GM19463 (cell line): ENCODE measurements at regions not wholly inside any gene's neighbourhood (a gene's known extent, or its start where the extent isn't known, plus 50 kb on each side); places are given as distances from the start of the nearest gene placed in this dataset.

ENCODE experiments used
- ATAC-seq: cut with Tn5 transposase; IDR thresholded peaks from one replicate; pipeline ENCODE4 v1.9.1; 2021; ENCODE audit warnings: mild to moderate bottlenecking, moderate library complexity; ENCODE audit not compliant: unreplicated experiment

DNA sequence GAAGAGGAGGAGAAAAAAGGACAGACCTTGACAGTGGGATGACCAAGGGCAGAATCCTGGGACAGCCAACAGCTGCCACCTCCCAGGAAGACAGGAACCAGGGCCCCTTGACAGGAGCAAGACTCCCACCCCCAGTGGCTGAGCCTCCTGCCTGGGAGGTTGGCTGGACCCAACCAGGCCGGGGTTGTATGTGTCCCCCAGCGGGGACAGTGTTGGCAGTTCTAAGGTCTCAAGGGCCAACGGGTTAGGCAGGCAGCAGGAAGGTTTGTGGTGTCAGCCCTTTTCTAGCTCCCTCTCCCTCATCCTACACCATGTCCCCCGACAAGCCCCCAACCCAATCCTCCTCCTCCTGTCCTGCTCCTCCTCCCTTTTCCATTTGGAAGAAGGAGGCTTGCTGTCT lies 126.2 kb downstream of the MRM1 start:
- ATAC-seq: no peak

DNA sequence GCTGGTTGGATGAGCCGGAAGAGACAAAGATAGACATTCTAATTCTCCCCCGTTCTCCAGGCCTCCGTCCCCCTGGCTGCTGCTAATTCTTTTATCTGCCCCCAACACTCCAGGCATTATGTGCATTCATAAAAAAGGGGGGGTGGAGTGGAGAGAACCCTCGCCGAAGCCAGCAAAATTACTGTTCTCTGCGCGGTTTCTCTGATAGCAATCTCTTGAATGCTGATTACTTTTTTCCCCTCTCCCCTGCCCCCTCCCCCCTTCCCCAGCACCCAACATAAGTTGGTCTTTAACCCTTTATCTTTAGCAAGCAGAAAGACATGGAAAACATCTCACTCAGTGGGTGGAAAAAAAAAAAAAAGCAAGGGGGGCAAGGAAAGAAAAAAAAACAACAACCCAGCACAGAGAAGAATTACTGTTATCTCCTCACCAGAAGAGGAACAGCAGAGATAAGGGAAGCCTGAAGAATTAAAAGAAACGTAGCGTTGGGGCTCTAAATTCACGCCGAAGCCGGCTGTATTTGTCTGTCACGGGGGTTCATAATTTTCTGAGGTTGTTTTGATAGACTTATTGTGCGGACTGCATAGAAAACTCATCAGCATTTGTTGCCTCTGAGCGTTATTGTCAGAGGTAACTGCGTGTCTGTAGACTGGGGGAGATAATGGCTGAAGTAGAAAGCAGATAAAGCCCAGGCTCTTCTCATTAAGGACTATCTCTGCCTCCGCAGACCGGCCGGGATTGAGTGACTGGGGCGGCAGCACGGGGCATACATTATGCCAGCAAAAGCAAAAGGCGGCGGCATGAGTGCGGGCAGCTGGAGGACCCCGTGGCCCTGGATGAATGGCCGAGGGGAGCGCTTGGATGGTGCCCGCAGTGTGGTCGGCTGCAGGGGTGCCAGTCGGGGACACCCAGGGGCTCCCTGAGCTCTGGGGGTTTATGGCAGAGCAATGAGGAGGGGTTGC lies 126.9 kb downstream of the MRM1 start:
- no peak for ATAC-seq

DNA sequence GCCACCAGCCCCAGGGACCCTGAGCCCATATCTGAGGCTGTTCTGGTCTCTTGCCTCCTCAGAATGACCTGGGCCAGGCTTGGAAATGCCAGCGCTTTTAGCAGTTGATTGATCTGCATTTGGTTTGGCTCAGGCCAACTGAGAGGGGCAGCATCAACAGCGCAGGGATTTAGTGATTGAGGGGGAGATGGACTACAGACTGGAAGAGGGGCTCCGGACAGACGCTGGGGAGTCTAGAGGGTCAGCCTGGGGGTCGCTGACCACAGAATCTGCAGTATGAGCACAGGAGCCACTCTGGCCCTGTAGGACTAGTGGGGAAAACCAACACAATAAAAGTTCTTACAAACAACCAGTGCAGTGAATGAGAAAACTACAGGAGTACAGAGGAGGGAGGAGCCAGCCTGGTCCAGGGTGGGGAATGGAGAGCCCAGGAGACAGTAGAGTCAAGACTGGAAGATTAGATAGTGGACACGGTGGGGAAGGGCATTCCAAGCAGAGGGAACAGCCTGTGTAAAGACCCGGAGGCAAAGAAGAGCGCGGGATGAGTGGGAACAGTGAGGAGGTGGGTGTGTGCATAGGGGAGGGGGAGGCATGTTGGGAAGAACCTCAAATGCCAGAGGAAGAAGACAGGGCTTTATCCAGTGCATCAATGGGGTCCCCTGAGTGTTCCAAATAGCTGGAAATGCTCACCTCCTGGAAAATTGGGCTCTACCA lies 128.9 kb downstream of the MRM1 start:
- no peak for ATAC-seq

DNA sequence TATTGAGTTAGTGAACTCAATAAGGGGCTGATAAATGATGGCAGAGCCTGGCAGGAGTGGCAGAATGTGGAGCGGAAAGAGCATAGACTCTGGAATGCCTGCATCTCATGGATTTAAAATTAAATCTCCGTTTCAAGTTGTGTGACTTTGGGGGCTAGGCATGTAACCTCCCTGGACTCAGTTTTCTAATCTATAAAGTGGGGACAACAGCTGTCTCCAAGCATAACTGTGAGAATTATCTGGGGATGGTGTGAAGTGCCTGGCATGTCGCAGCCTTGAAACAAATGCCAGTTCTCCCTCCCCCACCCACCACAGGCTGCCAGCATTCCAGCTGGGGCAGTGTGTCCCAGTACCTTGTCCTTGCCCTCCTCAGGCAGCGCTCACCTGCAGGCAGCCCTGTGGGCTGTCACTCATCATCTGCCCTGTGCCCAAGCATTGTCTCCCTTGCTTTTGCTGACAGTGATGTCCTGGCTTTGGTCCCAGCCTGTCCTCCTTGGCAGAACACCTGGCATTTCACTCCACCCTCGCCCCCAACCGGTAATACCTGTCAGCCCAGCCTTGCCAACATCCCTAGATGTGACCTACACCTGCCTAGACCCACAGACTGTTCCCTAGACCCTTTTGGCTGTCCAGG lies 129.6 kb downstream of the MRM1 start:
- ATAC-seq: no peak

DNA sequence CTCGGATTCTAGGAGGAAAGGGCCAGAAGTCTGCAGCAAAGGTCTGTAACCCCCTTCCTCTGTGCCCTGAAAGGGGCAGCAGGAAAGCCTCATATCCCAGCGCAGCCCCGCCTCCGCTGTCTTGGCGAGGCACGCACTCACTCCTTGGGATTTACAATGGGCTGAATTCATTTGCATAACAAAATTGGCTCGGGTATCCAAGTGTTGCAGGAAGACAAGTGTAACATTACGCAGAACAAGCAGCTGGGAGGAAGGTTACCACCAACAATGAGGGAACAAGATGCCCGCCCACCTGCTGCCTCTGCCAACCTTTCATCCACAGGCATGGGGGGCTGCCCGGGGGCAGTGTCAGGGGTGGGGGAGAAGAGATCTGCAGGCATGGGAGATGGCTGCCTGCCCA lies 130.4 kb downstream of the MRM1 start:
- ATAC-seq: no peak

DNA sequence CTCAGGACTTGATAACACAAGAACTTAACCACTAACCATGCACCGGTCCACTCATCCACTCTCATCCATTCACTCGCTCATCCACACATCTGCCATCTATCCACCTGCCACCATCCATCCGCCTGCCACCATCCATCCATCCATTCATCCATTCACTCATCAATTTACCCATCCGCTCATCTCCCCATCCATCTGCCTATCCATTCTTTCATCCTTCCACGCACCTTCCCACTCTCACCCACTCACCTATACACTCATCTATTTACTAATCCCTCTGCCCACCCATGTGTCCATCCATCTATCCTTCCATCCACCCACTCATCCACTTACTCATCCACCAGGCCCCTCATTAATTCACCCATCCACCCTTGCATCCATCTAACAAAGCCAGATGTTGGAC lies 131.0 kb downstream of the MRM1 start:
- ATAC-seq: no peak

DNA sequence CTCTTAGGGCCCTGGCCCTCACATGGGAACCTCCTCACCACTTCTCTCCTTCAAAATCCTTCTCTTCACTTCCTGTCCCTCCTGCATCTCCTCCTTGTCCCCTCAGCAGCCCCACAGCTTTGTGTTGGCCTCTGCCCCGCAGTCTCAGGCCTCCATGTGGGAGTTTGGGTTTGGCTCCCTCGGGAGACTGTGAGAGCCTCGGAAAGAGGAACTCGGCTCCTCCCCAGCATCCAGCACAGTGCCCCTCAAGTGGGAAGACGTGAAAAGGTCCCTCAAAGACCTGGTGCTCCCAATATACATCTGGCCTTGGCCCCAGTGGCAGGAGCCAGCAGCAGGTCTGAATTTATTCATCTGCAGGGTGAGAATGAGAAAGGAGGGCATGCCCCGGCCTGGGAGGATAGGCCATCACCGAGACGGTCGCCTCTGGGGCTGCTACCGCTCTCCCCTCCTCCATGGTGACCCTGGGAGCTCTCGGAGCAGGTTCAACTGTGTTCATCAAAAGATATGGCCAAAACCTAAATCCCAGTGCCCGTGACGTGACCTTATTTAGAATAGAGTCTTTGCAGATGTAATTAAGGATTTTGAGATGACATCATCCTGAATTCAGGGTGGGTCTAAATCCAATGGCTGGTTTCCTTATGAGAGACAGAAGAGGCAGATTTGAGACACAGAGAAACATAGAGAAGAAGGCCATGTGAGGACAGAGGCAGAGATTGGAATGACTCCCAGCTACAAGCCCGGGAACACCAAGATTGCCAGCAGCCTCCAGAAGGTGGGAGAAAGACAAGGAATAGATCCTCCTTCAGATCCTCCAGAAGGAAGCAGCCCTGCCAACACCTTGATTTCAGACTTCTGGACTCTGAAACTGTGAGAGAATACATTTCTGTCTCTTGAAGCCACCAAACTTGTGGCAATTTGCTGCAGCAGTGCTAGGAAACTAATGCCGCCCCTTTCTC lies 135.1 kb downstream of the MRM1 start:
- ATAC-seq: no peak

DNA sequence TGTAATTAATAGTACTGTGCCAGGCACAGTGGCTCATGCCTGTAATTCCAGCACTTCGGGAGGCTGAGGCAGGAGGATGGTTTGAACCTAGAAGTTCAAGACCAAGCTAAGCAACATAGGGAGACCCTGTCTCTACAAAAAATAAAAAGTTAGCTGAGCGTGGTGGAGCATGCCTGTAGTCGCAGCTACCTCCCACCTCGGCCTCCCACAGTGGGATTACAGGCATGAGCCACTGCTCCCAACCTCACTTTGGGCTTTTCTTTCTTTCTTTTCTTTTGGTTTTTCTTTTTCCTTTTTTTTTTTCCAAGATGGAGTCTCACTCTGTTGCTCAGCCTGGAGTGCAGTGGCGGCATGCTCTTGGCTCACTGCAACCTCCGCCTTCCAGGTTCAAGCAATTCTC lies 137.8 kb downstream of the MRM1 start:
- ATAC-seq: no peak

DNA sequence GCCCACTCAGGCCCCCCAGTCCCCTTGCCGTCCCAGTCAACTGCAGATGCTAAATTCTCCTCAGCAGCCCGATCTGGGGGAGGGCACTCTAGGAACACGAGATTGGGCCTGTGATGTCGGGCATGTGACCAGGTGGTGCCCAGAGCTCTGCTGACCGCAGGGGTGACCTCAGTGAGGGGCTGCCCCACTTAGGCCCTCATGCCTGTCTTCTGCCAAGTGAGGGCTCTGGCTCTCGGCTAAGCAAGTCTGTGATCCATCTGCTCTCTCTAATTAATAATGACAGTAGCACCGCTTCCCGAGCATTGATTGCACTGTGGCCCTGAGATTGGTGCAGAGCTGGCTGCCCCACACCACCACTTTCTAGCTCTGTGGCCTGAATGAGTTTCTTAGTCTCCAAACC lies 138.8 kb downstream of the MRM1 start:
- no peak for ATAC-seq

DNA sequence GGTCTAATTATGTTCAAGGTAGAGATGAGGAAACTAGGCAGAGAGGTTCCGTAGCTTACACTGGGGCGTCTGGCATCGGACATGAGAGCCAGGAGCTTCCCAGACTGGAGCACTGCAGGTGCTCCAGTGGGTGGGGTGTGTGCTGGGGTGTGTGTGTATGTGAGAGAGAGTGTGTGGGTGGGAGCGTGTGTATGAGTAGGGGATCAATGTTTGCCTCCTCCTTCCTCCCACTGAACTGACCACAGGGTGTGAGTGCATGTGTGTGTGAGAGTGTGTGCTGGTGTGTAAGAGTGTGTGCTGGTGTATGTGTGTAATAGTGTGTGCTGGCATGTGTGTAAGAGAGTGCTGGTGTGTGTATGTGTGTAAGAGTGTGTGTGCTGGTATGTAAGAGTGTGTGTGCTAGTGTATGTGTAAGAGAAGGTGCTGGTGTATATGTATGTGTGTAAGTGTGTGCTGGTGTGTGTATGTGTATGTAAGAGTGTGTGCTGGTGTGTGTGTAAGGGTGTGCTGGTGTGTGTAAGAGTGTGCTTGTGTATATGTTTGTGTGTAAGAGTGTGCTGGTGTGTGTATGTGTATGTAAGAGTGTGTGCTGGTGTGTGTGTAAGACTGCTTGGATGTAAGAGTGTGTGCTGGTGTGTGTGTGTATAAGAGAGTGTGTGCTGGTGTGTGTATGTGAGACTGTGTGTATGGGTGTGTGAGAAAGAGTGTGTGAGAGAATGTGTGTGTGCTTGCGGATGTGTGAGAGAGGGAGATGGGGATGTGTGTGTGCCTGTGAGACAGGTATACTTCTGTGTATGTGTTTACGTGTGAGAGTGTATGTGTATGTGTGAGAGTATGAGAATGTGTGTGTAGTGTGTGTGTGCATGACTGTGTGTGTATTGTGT lies 139.9 kb downstream of the MRM1 start:
- no peak for ATAC-seq

DNA sequence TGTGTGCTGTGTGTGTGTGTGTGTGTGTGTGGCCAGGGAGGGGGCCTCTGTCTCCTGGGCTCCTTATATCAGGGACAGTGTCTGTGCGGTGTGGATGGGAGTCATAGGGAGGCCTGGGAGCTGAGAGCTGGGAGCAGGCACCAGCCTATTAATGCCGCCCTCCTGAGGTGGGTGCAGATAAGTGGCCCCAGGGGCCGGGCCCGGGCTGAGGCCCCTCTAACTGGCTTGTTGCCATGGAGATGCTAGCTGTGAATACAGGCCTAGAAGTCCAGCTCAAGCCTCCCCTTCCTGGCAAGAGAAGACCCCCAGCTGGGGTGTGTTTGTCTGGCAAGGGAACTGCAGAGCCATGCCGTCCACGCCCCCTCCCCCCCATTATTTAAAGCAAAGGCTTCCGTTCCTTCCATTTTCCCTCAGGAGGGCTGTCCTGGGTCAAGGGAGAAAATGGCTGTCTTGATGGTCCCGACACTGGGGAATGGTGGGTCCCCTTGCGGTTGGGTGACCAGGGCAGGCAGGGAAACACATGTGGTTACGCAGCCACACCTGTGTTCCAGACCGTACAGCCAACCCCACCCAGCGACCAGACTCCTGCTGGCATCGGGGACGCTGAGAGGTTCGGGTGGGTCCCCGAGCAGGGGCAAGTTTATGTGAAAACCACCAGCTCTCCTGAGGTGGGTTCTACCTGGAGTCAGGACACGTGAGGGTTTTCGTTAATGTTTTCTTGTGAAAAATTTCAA lies 141.1 kb downstream of the MRM1 start:
- no peak for ATAC-seq

DNA sequence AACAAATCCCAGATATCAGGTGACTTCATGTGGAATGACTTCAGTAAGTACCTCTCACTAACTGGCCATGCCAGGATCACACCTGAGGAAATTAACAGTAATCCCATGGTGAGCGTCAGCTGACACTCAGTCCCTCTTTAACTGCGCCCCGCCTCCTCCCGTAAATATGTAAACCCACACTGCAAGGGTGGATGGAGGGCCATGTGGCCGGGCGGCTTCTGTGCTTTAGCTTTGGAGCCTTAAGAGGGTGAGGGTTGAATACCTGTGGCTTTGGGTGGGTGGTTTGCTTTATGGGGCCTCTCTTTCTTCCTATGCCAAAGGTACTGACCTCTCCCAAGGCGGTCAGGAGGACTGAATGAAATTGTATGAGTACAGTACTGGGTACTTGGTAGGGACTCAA lies 141.7 kb downstream of the MRM1 start:
- no peak for ATAC-seq

DNA sequence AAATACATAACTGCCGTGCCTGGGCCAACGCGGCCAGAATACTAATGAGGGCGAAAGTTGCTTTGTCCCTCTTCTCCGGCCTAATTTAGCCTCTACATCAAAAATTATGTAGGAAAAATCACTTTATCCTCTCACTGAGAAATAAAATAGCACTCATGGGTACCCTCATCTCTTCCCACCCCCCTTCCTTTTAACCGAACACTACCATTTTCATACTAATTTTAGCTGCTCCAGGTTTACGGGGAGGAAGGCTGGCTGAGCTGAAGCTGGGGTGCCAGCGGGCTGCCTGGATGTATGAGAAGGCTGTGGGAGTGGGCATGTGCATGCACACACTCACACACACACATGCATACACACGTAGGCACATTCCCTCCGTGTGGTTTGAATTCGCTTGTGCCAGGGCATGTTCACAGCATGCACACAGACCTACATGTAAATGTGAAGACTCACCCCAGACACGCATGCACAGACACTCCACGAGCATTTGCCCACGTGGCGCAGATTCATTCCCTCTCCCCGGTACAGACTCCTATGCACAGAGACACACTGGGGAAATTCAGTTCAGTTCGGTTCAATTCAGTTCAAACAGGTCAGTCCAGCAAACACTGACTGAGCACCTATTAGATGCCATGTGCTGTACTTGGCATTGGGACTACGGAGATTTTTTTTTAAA lies 145.1 kb downstream of the MRM1 start:
- ATAC-seq: no peak

DNA sequence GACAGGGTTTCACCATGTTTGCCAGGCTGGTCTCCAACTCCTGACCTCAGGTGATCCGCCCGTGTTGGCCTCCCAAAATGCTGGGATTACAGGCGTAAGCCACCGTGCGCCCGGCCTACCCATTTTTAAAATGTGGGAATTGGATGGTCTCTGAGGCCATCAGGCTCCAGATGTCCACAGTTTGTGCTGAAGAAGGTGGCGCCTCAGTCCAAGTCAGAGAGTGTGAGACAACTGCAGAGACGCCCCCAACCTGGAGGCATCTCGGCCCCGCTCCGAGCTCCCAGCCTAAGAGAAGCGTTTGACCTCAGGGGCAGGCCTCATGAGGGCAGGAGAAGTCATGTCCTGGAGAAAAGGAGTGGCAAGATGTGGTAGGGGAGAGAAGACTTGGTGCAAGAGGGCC lies 146.5 kb downstream of the MRM1 start:
- no peak for ATAC-seq

DNA sequence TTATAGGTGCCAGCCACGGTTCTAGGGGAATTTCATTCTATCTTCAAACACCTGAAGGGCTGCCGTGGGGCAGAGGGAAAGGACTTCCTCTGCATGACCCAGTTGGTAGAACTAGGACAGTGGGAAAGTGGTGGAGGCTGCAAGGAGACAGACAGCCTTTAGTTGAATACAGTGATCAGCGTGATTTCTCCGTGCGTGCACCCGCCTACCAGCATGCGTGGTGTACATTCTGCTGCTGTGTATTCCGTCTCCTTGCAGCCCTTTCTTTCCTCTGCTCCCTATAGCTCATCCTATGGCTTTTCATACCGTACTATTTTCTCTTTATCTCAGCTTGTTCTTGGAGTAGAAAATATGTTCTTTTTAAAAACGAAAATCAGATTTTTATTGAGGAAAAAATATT lies 146.9 kb downstream of the MRM1 start:
- no peak for ATAC-seq

DNA sequence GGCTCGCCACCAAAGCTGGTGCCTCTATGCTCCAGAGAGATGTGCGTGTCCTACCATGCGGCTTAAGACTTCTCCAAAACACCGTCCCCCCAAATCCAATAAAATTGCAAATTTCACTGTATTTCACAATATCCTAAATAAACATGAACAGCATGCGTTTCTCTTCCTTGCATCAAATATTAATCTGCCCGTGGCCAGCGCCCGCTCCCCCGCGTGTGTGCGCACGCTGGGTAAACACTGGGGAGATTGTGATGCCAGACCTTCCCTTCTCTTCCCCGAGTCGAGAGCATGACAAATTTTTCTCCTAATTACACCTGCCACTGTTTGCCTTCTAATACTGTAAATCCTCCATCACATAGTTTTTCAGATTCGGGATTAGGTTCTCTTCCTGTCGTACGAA lies 148.1 kb downstream of the MRM1 start:
- no peak for ATAC-seq

DNA sequence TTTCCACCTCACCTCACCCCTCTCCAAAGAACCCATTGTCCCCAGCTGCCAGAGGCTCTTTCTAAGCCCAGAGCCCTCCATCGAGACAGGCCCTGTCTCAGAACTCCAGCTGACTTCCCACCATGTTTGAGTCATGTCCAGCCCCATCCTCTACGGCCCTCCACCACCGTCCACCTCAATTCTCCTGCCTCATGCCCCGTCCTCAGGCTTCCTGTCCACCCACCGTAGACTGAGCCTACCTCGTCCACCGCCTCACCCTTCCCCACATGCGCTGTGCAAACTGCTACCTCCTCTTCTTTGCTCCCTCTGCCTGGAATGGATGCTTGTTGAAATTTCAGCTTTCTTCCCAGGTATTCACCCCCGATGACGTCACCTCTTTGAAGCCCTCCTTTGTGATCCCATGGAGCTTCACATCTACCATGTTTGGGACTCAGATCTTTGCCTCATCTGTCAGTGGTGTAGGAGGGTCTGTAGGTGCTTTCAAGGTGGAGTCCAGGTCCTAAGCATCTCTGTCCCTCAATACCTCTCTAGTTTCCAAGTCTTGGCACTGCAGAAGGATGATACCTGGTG lies 149.0 kb downstream of the MRM1 start:
- no peak for ATAC-seq
